SW 1271 (cell line): ENCODE measurements at regions not wholly inside any gene's neighbourhood (a gene's known extent, or its start where the extent isn't known, plus 50 kb on each side); places are given as distances from the start of the nearest gene placed in this dataset.
"Not testable (repeated sequence)": the region's sequence is repeated elsewhere in the genome, so short reads cannot be mapped to it uniquely, and the experiment has no call there.

Source experiments
- DNase-seq, 2 experiments: peaks; one replicate each; lab custom pipeline; 2025; lab: John Stamatoyannopoulos, UW

DNA sequence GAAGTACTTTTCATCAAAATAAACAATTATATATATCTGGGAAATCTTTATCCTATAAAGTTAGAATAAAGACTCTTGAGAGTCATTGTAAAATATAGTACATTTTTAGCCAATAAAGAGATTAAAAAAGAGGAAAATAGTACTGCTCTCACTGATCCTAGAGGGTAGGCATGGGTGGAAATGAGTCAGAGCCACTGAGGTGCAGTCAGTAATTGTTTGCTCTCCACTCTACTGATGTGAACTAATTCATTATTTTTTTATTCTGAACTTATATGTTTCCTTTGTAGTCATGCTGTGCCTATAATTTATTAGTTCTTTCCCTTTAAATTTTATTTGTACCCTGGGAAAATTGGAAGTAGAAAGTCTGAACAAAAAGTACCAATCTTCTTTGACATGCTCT, 1359.4 kb upstream of the GJE1 start:
- no peak for DNase-seq

DNA sequence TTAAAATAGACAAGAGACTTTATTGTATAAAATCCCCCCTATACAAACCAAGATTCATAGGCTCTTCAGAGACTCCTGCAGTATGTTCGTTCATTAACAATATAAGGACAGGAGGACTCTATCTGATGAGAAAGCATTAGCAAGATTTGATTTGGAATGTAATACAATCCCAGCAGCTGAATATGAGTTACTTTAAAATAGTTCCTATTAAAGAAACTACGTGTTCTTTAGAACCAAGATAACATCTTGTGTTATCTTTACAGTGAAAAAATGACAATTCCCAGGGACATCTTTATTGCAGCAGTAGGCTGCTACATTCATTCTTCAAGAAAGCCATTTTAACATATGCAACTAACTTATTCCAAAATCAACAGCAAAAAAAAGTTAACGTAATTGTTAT, 1360.1 kb upstream of the GJE1 start:
- DNase-seq, result no peak

DNA sequence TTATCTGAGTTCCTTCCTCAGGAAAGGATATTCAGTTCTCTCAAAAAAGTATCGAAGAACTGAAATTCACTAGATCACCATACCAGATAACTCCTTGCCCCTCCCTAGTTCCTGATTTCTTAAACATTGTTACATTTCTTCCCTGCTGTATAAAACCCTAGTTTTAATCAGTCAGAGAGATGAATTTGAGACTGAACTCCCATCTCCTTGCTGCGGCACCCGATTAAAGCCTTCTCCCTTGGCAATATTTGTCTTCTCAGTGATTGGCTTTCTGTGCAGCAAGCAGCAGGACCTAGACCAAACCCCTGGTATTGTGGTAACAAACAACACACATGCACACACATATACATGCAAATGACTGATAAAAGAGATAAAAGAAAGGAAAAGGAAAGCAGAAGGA, 1364.6 kb upstream of the GJE1 start:
- no peak for DNase-seq

DNA sequence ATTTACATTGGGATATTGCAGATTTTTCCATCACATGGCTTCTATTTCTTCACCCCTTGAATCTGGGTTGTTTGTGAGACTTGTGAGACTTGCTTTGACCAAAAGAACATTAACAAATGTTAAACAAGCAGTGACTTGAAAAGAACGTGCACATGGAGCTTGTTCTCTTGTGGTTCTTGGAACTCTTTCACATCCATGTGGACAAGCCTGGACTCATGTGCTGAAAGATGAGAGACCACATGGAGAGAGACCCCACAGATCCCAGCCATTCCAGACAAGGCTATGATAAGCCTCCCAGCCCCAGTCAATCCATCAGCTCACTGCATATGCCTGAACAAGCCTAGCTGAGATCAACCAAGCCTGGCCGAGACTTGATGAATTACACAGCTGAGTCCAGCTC, 1365.7 kb upstream of the GJE1 start:
- no peak for DNase-seq

DNA sequence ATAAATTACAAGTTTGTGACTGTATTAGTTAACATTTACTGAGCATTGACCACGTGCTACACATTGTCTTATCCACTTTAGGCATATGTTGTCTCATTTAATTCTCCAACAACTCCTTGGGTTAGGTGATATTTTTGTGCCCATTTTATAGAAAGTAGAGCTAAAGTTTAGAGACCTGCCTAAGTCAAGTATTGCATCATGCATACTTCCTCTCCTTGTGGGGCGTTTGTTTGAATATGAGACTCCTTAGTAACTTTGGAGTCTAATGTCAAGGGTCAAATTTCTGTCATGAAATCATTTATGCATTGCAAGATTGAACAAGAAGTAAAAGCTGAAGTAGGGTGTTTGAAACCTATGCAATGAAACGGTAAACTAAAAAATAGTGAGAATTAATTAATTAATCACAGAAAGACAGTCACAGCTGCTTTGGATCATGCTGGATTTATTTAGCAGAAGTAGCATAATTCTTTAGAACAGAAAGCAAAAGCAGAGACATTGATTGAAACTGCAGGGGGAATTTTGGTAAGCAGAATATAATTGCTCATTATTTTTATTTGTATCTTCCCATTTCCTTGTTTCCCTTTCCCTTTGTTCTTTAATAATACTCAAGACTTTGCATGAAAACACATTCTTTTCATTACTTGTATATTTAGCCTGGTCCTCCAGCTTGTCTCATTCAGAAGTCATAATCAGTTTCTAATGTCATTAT, 1374.4 kb upstream of the GJE1 start:
- DNase-seq, result no peak

DNA sequence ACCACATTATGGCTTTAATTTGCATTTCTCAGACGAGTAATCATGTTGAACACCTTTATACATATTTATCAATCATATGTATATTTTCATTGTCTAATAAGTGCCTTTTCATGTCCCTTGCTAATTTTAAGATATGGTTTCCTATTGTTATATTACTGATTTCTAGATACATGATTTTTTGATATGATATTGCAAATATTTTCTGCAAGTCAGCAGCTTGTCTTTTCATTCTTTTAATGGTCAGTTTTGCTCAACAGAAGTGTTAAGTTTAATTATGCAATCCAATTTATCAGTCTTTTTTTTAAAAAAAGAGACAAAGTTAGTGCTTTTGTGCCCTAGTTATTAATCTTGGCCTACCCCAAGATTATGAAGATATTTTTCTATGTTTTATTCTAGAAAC, 1377.8 kb upstream of the CITED2 start:
- no peak for DNase-seq

DNA sequence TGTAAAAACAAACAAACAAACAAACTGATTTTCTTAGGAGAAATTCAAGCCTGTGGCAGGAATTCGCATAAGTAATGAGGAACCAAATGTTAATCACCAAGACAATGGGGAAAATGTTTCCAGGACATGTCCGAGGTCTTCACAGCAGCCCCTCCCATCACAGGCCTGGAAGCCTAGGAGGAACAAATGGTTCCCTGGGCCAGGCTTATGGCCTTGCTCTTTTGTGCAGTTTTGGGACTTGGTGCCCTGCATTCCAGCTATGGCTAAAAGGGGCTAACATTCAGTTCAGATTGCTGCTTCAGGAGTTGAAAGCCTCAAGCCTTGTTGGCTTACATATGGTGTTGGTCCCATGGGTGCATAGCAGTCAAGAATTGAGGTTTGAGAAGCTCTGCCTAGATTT, 1372.7 kb upstream of the CITED2 start:
- no peak for DNase-seq

DNA sequence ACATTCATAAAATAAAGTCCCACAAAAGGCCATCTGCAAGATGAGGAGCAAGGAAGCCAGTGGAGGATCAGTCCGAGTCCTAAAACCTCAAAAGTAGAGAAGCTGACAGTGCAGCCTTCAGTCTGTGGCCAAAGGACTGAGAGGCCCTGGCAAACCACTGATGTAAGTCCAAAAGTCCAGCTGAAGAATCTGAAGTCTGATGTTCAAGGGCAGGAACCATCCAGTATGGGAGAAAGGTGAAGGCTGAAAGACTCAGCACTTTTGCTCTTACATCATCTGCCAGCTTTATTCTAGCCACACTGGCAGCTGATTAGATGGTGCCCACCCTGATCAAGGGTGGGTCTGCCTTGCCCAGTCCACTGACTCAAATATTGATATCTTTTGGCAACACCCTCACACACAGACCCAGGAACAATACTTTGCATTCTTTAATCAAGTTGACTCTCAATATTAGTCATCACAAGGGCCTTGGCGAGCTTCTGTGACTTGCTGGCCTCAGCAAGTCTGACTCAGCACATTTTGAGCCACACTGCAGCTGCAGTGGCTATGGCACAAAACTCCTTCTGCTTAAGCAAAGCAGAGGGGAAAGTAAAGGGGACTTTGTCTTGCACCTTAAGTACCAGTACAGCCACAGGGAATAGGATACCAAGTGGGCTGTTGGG, 1370.3 kb upstream of the CITED2 start:
- DNase-seq, result no peak

DNA sequence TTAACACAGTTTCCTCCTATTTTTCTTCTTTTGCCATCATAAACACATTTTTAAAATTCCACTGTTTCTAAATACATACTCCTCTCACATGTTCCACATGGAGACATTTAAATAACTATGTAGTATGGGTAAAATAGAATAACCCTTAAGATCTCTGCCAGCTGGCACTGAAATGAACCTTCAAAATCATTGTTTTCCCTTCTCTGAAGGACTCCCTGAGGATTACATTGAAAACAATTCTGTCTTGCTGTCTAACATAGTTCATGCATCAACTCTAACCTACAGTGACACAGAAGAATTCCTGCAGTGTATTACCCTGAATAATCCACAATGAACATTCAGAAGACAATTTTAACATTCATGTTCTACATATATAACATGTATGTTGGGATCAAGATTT, 1361.8 kb upstream of the CITED2 start:
- no peak for DNase-seq

DNA sequence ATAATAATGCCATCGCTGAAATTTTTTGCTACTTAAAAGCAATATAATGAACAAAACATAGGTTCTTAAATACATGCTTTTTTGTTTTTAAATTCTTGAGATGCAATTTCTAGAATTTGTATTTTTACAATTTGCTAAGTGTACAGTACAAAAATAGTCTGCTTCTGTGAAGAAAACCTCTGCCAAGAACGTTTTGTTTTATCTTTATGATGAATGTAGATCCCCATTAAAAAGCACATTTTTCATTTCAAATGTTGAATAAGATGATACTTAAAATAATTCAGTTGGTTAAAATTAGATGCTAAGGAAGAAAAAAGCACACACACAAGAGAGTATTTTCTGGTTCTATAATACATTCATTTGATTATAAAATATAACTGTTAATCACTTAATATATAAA, 1358.5 kb upstream of the CITED2 start:
- DNase-seq, result no peak

DNA sequence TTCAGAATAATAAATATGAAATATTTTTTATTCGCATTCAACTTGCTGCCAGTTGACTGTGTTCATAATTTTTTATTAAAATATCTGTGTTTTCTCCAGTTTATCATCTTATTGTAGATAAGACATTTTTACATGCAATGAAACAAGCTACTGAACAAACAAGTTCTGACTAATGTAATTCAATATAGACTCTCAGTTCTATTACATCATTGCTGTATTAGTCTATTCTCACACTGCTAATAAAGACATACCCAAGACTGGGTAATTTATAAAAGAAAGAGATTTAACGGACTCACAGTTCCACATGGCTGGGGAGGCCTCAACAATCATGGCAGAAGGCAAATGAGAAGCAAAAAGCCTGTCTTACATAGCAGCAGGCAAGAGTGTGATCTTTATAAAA, 1357.7 kb upstream of the CITED2 start:
- DNase-seq, result no peak

DNA sequence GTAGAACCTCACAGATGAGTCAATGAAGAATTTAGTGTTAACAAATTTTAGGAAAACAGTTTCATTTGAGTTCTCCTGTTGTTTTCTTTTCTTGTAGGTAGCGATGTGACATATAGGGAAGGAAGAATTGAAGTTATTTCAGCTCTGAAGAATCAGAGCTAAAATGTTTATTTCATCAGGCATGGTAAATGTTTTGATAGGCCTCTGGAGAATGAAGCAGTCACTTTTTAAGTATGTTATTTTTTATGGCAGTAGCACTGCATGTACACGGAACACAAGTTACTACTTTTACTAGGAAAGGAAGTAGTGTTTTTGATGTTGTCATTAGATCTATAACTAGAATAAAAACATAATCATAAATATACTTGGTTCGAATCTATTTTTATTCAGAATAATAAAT, 1357.3 kb upstream of the CITED2 start:
- DNase-seq, result no peak

DNA sequence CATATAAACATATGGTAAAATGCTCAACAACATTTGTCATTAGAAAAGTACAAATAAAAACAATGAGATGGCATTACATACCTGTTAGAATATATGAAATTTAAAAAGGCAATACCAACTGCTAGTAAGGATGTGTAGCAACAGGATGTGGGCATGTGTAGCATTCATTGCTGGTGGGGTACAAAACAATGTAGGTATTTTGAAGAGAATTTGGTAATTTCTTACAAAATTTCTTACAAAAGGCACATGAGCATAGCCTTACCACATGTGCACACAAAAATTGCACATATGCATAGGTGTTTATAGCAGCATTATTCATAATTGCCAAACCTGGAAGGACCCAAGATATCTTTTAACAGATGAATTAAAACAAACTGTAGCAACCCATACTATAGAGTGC, 1355.1 kb upstream of the CITED2 start:
- no peak for DNase-seq

DNA sequence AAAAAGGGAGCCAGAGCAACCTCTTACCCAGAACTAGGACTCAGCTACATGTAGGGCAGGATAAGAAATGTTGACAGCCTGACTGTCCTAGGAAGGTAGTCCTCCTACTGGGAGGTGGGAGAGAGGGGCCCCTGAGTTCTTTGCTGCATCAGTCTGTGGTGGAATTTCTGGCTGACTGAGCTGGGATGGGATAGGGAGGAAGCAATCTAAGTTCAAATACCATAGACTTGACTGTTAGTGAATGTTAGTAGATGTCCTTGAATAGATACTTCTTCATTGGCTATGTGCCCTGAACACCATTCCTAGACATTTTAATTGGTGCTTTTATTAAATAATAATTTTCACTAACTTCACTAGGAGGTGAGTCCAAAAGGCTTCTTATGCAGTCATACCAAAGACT, 1343.6 kb upstream of the CITED2 start:
- DNase-seq, result no peak

DNA sequence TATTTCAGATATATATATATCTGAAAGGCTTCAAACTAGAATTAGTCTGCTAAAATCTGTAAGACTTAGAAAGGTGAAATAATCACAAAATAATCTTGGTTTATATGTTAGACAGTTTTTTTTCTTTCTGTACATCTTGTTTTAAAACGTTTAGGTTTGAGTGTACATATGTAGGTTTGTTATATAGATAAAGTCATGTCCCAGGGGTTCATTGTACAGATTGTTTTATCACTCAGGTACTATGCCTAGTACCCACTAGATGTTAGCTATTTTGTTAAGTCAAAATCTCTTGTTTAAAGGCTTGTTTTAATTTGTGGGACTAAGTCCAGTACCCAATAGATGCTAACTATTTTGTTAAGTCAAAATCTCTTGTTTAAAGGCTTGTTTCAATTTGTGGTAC, 1339.0 kb upstream of the CITED2 start:
- DNase-seq, result no peak

DNA sequence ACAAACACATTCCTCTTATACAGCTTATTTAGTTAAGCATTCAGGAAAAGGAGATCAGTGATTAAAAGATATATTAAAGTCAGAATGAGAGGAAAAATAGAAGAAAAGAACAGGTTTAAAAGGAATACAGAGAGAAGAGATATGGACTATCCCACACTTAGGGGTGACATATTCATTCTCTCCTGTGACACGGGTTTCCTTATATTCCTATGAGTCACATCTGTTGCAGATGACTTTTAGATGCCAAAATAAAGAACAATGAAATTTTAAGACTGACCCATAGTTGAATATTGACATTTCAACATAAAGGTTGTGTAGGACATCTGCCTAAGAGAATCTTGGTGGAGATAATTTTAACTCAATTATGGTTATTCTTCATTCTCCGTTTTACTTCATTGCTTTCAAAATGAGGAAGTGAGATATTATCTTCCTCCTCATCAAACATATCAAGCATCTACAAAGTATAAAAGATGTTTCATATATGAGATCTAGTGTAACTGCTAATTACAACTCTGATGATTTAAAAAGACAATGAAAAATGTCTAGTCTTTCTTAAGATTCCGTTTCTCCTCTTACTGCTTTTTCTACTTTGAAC, 1336.7 kb upstream of the CITED2 start:
- DNase-seq, result no peak

DNA sequence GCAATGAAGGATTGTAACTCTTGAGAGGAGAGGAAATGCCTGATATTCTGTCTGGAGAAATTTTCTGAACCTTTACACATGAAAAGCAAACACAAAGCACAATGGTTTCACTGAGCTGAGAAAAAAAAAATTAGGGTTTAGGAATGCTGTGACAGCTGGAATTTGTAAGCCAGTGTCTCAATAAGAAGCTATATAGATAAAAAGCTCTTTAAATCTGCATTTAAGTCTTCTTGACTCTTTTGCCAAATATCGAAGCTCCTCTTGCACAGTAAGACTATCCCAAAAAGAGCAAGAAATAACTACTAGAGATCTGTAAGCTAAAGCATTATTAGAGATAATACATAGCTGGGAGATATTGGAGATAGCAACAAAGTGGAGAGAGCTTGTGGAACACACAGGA, 1334.0 kb upstream of the CITED2 start:
- DNase-seq, result no peak

DNA sequence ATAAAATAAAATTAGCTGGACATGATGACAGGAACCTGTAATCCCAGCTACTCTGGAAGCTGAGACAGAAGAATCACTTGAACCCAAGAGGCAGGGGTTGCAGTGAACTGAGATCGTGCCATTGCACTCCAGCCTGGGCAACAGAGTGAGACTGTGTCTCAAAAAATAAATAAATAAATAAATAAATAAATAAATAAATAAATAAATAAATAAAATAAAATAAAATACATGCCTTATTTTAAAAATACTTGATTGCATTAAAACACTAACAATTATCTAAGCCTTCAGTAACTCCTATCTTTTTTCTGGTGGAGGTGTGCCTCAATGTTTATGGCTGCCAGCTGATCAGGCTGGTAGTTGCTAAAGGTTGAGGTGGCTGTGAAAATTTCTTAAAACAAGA, 1329.6 kb upstream of the CITED2 start:
- DNase-seq, result not testable (repeated sequence)

DNA sequence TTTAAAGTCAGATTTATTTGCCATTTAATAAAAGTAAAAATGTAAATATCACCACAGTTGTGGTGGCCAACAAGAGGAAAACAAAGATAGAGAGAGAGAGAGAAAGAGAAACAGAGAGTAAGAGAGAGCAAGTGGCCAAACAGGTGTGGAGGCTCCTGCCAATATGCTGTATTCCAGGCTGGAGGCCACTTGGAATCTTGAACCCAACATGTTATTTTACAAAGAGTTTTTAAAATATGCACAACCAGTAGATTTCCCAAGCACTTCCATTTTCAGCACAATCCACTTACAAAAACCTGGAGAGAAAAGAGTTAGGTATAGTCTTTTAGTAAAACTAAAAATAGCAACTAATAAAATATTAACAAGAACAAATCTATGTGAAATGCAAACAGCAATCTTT, 1323.1 kb upstream of the CITED2 start:
- no peak for DNase-seq

DNA sequence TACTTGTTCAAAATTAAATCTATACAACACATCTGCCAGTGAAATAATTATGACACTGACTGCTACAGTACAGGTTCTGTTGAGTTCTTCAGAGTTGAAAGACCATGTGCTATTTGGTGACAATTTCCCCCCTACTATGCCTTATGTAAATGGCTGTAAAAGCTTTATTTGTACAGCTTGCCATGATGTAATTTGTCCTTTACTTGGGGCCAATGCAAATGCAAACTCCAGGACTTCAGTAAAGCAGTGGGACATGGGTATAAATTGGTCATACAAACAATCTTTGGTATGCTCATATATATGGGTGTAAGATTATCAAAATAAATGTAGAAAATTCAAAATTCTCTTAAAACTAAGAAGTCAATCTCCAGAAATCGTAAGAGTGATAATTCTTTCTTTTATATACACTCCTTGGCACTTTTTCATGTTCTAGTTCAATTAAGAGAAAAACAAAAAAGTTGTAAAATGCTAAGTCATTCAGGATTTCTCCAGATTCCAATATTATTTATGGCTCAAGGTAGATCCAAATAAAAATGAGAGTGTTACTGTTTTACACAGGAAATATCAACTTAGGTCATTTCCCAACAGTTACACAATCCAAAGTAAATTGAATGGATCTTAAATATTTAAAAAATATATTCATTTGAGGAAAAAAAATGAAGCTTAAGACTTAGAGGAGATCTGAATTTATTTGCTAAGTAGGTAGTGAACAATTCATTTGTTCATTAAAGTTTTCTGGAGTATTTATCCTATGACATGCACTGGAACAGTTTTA, 1310.5 kb upstream of the CITED2 start:
- no peak for DNase-seq

DNA sequence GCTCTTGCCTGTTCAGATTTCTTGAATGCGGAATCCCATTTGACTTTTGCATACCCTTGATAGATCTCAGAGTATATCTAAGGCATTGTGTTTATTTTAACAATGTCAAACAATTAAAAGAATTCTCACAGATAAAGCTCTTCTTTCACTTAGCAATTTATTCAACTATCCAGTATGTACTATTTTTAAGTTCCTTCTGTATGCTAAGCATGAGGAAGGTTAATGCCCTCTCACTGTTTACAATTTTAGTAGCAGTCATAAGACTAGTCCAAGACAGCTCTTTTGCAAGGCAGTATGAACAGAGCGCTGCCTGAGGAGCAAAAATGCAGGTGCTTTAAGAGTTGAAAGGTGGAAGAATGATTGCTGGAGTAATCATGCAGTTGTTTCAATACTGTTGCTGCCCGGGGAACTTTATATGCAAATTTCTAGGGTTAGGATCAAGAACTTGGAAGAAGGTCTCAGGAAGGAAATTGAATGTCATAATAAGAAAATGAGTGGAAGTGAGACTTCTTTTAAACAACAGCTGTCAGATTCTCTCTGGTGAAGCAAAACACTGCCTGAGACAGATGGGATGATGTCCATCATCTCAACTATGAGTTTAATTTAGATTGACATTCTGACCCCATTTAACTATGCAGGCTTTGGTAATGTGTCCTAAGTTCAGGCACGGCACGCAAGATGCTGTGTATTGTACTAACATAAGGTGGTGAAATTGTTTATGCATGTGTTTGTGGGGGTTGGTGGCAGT, 1303.5 kb upstream of the CITED2 start:
- no peak for DNase-seq

DNA sequence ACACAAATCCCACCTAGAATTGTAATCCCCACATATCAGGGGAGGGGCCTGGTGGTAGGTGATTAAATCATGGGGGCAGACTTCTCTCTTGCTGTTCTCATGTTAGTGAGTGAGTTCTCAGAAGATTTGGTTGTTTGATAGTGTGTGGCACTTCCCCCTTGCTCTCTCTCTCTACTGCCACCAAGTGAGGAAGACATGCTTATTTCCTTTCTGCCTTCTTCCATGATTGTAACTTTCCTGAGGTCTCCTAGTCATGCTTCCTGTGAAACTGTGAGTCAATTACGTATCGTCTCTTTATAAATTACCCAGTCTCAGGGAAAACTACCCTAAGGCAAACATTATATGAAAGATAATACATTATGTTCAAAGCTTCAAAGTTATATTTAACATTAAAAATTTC, 1297.5 kb upstream of the CITED2 start:
- peak in 1 of 2 experiments; percentile 19 for DNase-seq
